ENCODE measurements at regions not wholly inside any gene's neighbourhood (a gene's known extent, or its start where the extent isn't known, plus 50 kb on each side); places are given as distances from the start of the nearest gene placed in this dataset.
A peak's percentile ranks its signal among the peaks of the same experiment; 100 is the strongest.

- no peak for DNase-seq (ENCODE audit: low read depth in 1 of 2, low spot score in 1 of 2)
These were observed 200.9 kb upstream of the TBX20 start for GRCh38 chr7:35454575-35455385.

- DNase-seq (ENCODE audit: low read depth in 1 of 2, low spot score in 1 of 2) = no peak
These were observed 196.7 kb upstream of the TBX20 start for GRCh38 chr7:35450456-35451214.

- no peak for DNase-seq (ENCODE audit: low read depth in 1 of 2, low spot score in 1 of 2)
These were observed 194.6 kb upstream of the TBX20 start for GRCh38 chr7:35448486-35448885.

GRCh38 chr7:35446091-35446490 lies 192.2 kb upstream of the TBX20 start:
- no peak for DNase-seq (ENCODE audit: low read depth in 1 of 2, low spot score in 1 of 2)

- DNase-seq (ENCODE audit: low read depth in 1 of 2, low spot score in 1 of 2) = no peak
These were observed 183.8 kb upstream of the TBX20 start for GRCh38 chr7:35437619-35438275.

- DNase-seq (ENCODE audit: low read depth in 1 of 2, low spot score in 1 of 2) = no peak
These were observed 182.6 kb upstream of the TBX20 start for GRCh38 chr7:35436452-35436851.

- no peak for DNase-seq (ENCODE audit: low read depth in 1 of 2, low spot score in 1 of 2)
These were observed 176.8 kb upstream of the TBX20 start for GRCh38 chr7:35430547-35431153.

GRCh38 chr7:35424869-35425495 lies 171.1 kb upstream of the TBX20 start:
- peak; percentile 5 to 13 for DNase-seq (ENCODE audit: low read depth in 1 of 2, low spot score in 1 of 2)

GRCh38 chr7:35424440-35424839 lies 170.5 kb upstream of the TBX20 start:
- no peak for DNase-seq (ENCODE audit: low read depth in 1 of 2, low spot score in 1 of 2)

GRCh38 chr7:35422715-35423114 lies 168.8 kb upstream of the TBX20 start:
- DNase-seq (ENCODE audit: low read depth in 1 of 2, low spot score in 1 of 2) = no peak

- no peak for DNase-seq (ENCODE audit: low read depth in 1 of 2, low spot score in 1 of 2)
These were observed 166.8 kb upstream of the TBX20 start for GRCh38 chr7:35420656-35421055.

- DNase-seq (ENCODE audit: low read depth in 1 of 2, low spot score in 1 of 2) = no peak
These were observed 165.5 kb upstream of the TBX20 start for GRCh38 chr7:35419391-35419755.

- DNase-seq (ENCODE audit: low read depth in 1 of 2, low spot score in 1 of 2) = no peak
These were observed 165.0 kb upstream of the TBX20 start for GRCh38 chr7:35418716-35419390.

- no peak for DNase-seq (ENCODE audit: low read depth in 1 of 2, low spot score in 1 of 2)
These were observed 162.7 kb upstream of the TBX20 start for GRCh38 chr7:35416568-35416967.

- DNase-seq (ENCODE audit: low read depth in 1 of 2, low spot score in 1 of 2) = no peak
These were observed 161.5 kb upstream of the TBX20 start for GRCh38 chr7:35415411-35415822.

GRCh38 chr7:35411331-35411730 lies 157.4 kb upstream of the TBX20 start:
- no peak for DNase-seq (ENCODE audit: low read depth in 1 of 2, low spot score in 1 of 2)

- no peak for DNase-seq (ENCODE audit: low read depth in 1 of 2, low spot score in 1 of 2)
These were observed 151.6 kb upstream of the TBX20 start for GRCh38 chr7:35405461-35405860.

- no peak for DNase-seq (ENCODE audit: low read depth in 1 of 2, low spot score in 1 of 2)
These were observed 147.4 kb upstream of the TBX20 start for GRCh38 chr7:35401217-35401879.

GRCh38 chr7:35399840-35400239 lies 145.9 kb upstream of the TBX20 start:
- no peak for DNase-seq (ENCODE audit: low read depth in 1 of 2, low spot score in 1 of 2)

GRCh38 chr7:35399216-35399615 lies 145.3 kb upstream of the TBX20 start:
- DNase-seq (ENCODE audit: low read depth in 1 of 2, low spot score in 1 of 2) = no peak
